UCSD-AML1 (cell line): ENCODE measurements at regions not wholly inside any gene's neighbourhood (a gene's known extent, or its start where the extent isn't known, plus 50 kb on each side); places are given as distances from the start of the nearest gene placed in this dataset.

Source experiments
- DNase-seq: peaks from one replicate; lab custom pipeline; 2025; ENCODE audit not compliant: unreplicated experiment; lab: John Stamatoyannopoulos, UW

- DNase-seq = no peak
Observed at GRCh38 chr9:74304598-74304997, 192.5 kb upstream of the RORB start.

- DNase-seq = no peak
Observed at GRCh38 chr9:74309654-74310053, 187.5 kb upstream of the RORB start.

DNA sequence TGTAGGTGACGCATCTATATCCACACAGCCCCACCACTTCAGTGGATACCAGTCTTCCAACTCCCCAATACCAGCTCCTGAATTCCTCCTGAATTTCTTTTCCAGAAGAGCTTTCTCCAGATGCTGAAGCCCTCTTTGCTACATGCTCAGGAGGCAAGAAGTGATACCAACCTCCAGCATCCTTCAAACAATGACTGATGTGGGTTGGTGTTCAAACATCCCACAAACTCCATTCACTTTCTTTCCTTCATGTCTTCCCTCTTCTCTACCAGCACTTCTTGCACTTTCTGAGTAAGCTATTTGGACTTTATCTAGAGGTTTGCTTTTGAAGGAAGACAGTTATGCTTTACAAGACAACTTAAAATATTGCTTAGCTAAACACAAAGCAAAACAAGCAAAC is 179.9 kb upstream of the RORB start:
- no peak for DNase-seq

DNA sequence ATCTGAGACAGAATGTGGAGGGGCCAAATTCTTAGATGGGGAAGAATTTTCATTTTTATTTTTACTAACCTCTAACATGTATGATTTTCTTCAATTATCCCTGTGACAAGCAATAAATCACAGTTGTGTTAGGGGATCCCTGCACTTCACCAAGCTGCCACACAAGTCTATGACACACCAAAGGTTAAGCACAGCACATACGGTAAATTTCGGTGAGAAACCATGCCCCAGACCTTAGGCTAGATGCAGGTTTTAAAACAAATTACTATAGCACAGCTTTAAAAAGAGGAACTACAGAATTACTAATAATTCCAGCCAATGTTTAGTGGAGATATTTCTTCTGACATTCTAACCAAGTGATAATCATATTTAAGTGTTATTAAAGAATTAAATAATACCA is 175.7 kb upstream of the RORB start:
- DNase-seq = no peak

DNA sequence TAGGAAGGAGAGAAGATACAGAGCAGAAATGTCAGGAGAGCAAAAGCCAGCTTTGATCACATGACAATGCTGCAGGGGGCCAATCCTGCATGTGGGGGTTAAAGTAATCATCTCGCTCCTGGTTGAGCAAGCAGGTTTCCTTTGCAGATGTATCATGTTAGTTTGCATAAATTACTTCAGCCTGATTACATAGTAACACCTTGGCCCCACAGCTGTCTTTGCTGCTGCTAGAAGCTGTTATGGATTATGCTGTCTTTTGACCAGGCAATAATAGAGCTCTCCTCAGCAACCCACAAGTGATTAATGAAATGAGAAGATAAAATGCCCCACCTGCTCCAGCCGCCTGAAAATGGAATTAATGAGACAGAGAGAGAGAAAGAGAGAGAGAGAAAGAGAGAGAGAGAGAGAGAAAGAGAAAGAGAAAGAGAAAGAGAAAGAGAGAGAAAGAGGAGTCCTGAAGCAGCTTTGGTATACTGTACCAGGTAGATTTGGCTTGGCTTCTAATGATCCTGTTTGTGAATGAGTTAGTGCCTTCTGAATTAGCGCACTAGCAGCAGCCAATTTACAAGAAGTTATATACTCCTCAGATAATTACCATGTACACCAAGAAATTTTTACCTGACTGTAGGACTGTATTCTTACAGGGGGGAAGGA is 174.3 kb upstream of the RORB start:
- no peak for DNase-seq

DNA sequence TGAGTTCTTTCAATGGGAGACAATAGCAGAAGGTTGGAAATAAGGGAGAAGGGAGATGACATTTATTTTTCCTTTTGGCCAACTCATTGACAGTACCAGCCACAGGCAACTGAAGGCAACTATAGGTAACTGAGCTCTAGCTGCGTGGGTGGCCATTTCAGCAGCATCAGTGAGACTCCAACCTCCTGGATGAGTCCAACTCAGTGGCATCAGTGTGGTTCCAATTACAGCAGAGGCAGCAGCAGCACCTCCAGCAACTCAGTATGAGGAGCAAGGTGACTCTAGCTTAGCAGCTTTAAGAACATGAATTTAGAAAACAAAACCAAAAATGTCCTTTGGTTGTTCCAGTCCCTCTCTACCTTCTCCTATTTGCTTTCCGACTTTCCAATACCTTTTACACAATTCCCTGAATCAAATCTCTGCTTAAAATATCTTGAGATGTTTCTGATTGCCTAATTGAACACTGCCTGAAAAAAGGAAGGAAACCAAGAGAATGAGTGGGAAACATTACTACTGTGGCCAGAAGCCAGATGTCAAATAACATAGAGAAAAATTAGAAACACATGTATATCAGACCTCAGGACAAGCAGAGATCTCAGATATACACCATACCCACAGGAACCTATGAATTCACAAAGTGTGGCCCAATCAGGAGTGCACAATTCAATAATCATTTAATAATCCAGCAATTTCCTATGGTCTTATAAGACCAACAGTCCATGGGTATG is 166.5 kb upstream of the RORB start:
- no peak for DNase-seq

DNA sequence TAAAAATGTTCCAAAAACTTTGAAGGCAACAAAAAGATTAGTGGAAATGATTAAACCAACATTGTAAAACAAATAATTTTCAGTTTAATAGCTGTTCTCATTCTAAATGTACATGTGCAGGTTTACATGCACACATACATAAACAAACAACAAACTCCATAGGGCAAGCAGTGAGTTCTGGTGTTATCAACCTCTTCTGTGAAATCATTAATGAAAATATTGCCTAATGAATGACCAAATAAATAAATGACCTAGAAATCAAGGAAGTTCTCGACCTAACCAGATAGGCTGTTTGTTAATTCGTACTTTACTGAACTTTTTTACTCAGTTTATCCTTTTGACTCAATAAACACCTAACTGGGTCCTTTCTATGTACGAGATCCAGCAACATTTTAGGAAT is 165.5 kb upstream of the RORB start:
- DNase-seq = no peak

DNA sequence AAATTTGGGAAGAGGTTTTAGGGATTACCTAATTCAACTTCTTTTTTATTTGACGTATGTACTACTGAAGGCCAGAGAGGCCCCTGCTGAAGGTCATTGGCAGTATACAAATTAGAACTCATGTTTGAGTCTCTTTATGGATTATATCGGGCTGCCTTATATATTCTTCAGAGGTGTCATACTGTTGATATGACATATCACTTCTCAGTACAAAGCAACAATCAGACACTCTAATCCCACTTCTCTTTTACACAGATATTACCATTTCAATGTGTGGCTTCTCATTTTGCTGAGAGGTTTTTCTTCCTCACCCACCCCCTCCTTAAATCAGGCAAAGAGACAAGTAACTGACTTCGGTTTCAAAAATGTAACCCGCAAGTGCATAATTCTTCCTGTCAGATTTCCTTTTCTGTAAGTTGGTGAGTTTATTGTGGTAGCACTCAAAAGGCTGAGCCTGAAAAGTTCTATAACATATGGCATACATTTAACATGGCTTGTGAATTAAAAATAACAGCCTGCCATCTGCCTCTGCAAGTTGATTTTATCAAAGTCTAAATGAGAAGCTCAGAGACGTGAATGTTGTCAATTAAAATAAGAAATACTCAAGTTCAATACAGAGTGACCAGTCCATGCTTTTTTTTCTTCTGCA is 163.6 kb upstream of the RORB start:
- no peak for DNase-seq

- no peak for DNase-seq
Observed at GRCh38 chr9:74334271-74334670, 162.9 kb upstream of the RORB start.

DNA sequence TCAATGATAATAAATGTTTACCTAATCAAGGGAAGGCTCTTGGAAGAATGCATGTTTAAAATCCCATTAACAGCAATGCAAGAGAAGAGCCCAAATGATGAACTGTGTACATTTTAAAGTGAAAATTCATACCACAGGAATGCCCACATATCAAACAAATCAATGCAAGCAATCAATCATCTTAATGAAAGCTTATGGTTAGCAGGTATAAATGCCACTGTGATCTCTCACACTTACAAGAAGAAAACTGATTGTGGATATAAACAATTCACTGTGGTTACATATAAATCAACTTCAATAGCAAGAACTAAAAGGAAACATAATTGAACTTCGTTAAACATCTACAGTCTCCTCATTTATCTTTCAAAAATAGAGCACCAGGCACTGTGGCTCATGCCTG is 161.0 kb upstream of the RORB start:
- DNase-seq = no peak

GRCh38 chr9:74348777-74349176 is 148.4 kb upstream of the RORB start:
- no peak for DNase-seq

- no peak for DNase-seq
Observed at GRCh38 chr9:74355107-74355506, 142.0 kb upstream of the RORB start.

- no peak for DNase-seq
Observed at GRCh38 chr9:74357577-74357976, 139.6 kb upstream of the RORB start.

GRCh38 chr9:74358959-74359358 is 138.2 kb upstream of the RORB start:
- DNase-seq = no peak

GRCh38 chr9:74361508-74361907 is 135.6 kb upstream of the RORB start:
- no peak for DNase-seq

GRCh38 chr9:74362423-74362822 is 134.7 kb upstream of the RORB start:
- no peak for DNase-seq

DNA sequence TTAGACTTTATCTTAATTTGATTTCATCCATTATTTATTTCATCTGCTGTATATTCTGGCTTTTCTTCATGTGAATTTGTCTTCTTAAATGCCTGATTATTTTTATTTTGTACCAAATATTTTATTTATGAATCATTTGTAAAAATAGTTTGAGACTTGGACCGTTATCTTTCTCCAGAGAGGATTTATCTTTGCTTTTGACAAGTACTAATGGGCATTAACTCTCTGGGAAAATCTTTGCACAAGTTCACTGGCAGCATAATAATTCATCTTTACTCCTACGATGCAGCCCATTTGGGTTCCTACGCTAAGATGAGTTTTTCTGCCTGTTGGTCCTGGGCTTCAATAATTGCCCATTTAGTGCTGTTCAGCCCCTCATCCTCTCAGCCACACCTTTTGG is 131.0 kb upstream of the RORB start:
- DNase-seq = no peak

DNA sequence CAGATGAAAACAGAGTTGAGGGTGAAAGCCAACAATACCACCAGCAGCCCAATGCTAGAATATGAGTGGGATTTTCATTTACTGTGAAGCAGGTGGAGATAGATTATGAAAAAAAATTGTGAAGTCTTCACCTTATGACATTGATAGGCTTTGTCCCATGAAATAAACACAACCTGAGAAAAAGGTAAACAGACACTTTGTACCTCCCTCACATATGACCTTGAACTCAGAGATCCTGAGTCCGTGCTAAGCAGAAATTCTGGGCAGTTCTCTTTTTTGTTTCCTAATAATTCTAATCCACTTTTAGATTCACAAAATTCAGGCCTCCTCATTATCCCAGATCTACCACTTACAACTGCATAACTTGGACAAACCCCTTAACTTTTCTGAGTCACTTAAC is 127.3 kb upstream of the RORB start:
- DNase-seq = no peak

- no peak for DNase-seq
Observed at GRCh38 chr9:74373348-74373747, 123.8 kb upstream of the RORB start.

GRCh38 chr9:74379718-74380117 is 117.4 kb upstream of the RORB start:
- peak; percentile 9 for DNase-seq

DNA sequence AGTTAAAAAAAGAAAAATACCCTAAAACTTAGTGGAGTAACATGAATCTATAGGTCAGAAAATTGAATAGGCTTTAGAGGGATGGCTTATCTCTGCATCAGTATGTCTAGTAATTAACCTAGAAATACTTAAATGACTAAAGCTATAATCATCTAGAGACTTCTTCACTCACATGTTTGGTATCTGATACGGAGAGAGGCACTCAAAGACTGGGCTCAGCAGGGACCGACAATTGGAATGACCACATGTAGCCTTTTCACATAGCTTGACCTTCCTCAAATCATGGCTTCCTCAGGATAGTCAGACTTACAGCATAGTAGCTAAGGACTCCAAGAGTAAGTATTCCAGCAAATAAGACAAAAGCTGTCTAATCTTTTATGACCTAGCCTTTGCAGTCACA is 105.3 kb upstream of the RORB start:
- DNase-seq = no peak

DNA sequence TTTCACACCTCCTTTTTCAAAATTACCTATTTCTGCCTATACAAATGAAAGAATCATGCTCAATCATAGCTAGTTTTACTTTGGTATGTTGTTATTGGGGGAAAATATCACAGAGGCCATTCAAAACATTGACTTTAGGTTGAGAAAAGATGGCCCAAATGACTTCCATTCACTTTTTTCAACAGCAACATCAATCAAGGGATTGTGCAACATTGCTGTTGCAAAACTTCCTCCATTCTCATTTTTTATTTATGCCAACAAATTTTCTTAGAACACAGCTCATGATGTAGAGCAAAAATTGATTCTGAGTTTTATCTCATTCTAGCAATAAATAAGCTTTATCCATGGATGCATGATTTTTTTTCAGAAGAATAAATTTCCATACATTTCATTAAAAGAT is 93.6 kb upstream of the RORB start:
- no peak for DNase-seq
